A549 (cell line): ENCODE measurements at regions not wholly inside any gene's neighbourhood (a gene's known extent, or its start where the extent isn't known, plus 50 kb on each side); places are given as distances from the start of the nearest gene placed in this dataset.
"Not testable (repeated sequence)": the region's sequence is repeated elsewhere in the genome, so short reads cannot be mapped to it uniquely, and the experiment has no call there.

Source experiments
- CBX2 ChIP-seq: fragments of 200-600 bp; sonication (generic); IDR thresholded peaks from 2 replicates; pipeline ENCODE4 v1.6.1; 2016; ENCODE audit warnings: low read depth, mild to moderate bottlenecking, borderline replicate concordance
- CBX8 ChIP-seq: fragments of 200-600 bp; sonication (generic); IDR thresholded peaks from 2 replicates; pipeline ENCODE4 v1.6.1; 2016
- EP300 ChIP-seq, 2 experiments: fragments of >200 bp; sonication (Bioruptor Twin); formaldehyde crosslinking; IDR thresholded peaks; 2 replicates in 1 of 2; 3 replicates in 1 of 2; pipeline ENCODE4 v1.6.1; 2016 to 2017
- ESRRA ChIP-seq: fragments of 150-350 bp; IDR thresholded peaks from 2 replicates; pipeline ENCODE4 v1.6.1; 2014; ENCODE audit warnings: mild to moderate bottlenecking, low read length, borderline replicate concordance
- GATA3 ChIP-seq: IDR thresholded peaks from 2 replicates; pipeline ENCODE4 v1.6.1; 2012; ENCODE audit warnings: borderline replicate concordance
- KDM1A ChIP-seq: fragments of 200-600 bp; sonication (generic); IDR thresholded peaks from 2 replicates; pipeline ENCODE4 v1.6.1; 2016; ENCODE audit warnings: low read depth, mild to moderate bottlenecking
- MAX ChIP-seq: IDR thresholded peaks from 2 replicates; pipeline ENCODE4 v1.6.1; 2012
- NR3C1 ChIP-seq: fragments of >200 bp; sonication (Bioruptor Twin); formaldehyde crosslinking; IDR thresholded peaks from 3 replicates; pipeline ENCODE4 v1.6.1; 2017
- POLR2A ChIP-seq: IDR thresholded peaks from 2 replicates; pipeline ENCODE4 v1.6.1; 2012; ENCODE audit warnings: mild to moderate bottlenecking, low read length
- RCOR1 ChIP-seq: fragments of 150-350 bp; IDR thresholded peaks from 2 replicates; pipeline ENCODE4 v1.6.1; 2014; ENCODE audit warnings: antibody characterized with exemption, low read length, low read depth
- REST ChIP-seq: fragments of 200-600 bp; sonication (generic); IDR thresholded peaks from 2 replicates; pipeline ENCODE4 v1.6.1; 2016; ENCODE audit warnings: antibody characterized with exemption, mild to moderate bottlenecking, moderate library complexity
- TF ChIP-seq, protein P1 (sequence below): fragments of >200 bp; sonication (Bioruptor Twin); formaldehyde crosslinking; IDR thresholded peaks from 3 replicates; pipeline ENCODE4 v1.5.1; 2016
- TF ChIP-seq, protein P2 (sequence below): fragments of 450-650 bp; IDR thresholded peaks from 2 replicates; pipeline ENCODE4 v1.6.1; 2014; ENCODE audit warnings: antibody characterized with exemption

GRCh38 chr7:56813975-56814374 is 318.3 kb downstream of the ZNF479 start:
- not testable (repeated sequence) for TF ChIP-seq NR3C1; KDM1A; RCOR1; MAX; GATA3; ESRRA; POLR2A; EP300 (IDR thresholded peaks at IDR 0.05); CBX8; REST; CBX2
- TF ChIP-seq, protein P1, sequence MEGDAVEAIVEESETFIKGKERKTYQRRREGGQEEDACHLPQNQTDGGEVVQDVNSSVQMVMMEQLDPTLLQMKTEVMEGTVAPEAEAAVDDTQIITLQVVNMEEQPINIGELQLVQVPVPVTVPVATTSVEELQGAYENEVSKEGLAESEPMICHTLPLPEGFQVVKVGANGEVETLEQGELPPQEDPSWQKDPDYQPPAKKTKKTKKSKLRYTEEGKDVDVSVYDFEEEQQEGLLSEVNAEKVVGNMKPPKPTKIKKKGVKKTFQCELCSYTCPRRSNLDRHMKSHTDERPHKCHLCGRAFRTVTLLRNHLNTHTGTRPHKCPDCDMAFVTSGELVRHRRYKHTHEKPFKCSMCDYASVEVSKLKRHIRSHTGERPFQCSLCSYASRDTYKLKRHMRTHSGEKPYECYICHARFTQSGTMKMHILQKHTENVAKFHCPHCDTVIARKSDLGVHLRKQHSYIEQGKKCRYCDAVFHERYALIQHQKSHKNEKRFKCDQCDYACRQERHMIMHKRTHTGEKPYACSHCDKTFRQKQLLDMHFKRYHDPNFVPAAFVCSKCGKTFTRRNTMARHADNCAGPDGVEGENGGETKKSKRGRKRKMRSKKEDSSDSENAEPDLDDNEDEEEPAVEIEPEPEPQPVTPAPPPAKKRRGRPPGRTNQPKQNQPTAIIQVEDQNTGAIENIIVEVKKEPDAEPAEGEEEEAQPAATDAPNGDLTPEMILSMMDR = not testable (repeated sequence)
- TF ChIP-seq, protein P2, sequence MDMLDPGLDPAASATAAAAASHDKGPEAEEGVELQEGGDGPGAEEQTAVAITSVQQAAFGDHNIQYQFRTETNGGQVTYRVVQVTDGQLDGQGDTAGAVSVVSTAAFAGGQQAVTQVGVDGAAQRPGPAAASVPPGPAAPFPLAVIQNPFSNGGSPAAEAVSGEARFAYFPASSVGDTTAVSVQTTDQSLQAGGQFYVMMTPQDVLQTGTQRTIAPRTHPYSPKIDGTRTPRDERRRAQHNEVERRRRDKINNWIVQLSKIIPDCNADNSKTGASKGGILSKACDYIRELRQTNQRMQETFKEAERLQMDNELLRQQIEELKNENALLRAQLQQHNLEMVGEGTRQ = not testable (repeated sequence)
